SK-N-SH (cell line): ENCODE measurements at regions not wholly inside any gene's neighbourhood (a gene's known extent, or its start where the extent isn't known, plus 50 kb on each side); places are given as distances from the start of the nearest gene placed in this dataset.

ENCODE experiments used
- EP300 ChIP-seq, 2 experiments: IDR thresholded peaks; 2 replicates each; pipeline versions ENCODE4 v1.4.0 to v1.6.1; 2012; ENCODE audit warnings: borderline replicate concordance in 1 of 2, low read depth in 1 of 2, low read length in 1 of 2
- EZH2phosphoT487 ChIP-seq: fragments of 200-600 bp; sonication (generic); IDR thresholded peaks from 2 replicates; pipeline ENCODE4 v1.6.1; 2017; ENCODE audit warnings: low read depth, mixed run types, mild to moderate bottlenecking, antibody characterized with exemption, moderate library complexity, borderline replicate concordance
- FOSL2 ChIP-seq: IDR thresholded peaks from 2 replicates; pipeline ENCODE4 v1.4.0; 2012; ENCODE audit warnings: low read depth, mild to moderate bottlenecking, moderate library complexity, borderline replicate concordance
- JUND ChIP-seq: IDR thresholded peaks from 2 replicates; pipeline ENCODE4 v1.4.0; 2012
- MXI1 ChIP-seq: IDR thresholded peaks from 2 replicates; pipeline ENCODE4 v1.6.1; 2012; ENCODE audit warnings: mild to moderate bottlenecking, low read depth, low read length, improper control_type of control experiment
- NFIC ChIP-seq: IDR thresholded peaks from 2 replicates; pipeline ENCODE4 v1.4.0; 2012; ENCODE audit warnings: borderline replicate concordance
- RCOR1 ChIP-seq: fragments of 150-350 bp; IDR thresholded peaks from 2 replicates; pipeline ENCODE4 v1.6.1; 2017; ENCODE audit warnings: antibody characterized with exemption, low read length
- SIN3A ChIP-seq: IDR thresholded peaks from 2 replicates; pipeline ENCODE4 v1.6.1; 2012; ENCODE audit warnings: low read depth, mild to moderate bottlenecking, low read length, moderate library complexity, borderline replicate concordance
- YY1 ChIP-seq: IDR thresholded peaks from 2 replicates; pipeline ENCODE4 v1.4.0; 2012; ENCODE audit warnings: low read depth, mild to moderate bottlenecking
- TF ChIP-seq, protein P1 (sequence below): fragments of 200-600 bp; sonication (generic); IDR thresholded peaks from 2 replicates; pipeline ENCODE4 v1.6.1; 2017; ENCODE audit warnings: antibody characterized with exemption, mild to moderate bottlenecking, moderate library complexity
- TF ChIP-seq, protein P2 (sequence below): IDR thresholded peaks from 2 replicates; pipeline ENCODE4 v1.4.0; 2012; ENCODE audit warnings: low read depth, borderline replicate concordance

DNA sequence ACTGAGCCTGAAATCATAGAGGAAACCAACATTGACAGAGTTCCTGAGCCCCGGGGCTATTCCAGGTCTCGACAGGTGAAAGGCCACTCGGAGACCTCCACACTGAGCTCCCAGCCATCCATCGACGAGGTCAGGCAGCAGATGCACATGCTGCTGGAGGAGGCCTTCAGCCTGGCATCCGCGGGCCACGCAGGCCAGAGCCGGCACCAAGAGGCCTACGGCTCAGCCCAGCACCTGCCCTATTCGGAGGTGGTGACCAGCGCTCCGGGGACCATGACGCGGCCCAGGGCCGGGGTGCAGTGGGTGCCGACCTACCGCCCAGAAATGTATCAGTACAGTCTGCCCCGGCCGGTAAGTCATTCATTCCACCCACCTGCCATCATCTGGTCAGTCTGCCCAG is 54.9 kb downstream of the C11orf91 start:
- TF ChIP-seq SIN3A (no peak), EZH2phosphoT487 (no peak), NFIC (no peak), RCOR1 (no peak), JUND (no peak), YY1 (no peak), FOSL2 (no peak), EP300 (IDR thresholded peaks at IDR 0.05; ENCODE audit: borderline replicate concordance in 1 of 2, low read depth in 1 of 2, low read length in 1 of 2) (no peak), MXI1 (no peak)
- TF ChIP-seq, protein P1, sequence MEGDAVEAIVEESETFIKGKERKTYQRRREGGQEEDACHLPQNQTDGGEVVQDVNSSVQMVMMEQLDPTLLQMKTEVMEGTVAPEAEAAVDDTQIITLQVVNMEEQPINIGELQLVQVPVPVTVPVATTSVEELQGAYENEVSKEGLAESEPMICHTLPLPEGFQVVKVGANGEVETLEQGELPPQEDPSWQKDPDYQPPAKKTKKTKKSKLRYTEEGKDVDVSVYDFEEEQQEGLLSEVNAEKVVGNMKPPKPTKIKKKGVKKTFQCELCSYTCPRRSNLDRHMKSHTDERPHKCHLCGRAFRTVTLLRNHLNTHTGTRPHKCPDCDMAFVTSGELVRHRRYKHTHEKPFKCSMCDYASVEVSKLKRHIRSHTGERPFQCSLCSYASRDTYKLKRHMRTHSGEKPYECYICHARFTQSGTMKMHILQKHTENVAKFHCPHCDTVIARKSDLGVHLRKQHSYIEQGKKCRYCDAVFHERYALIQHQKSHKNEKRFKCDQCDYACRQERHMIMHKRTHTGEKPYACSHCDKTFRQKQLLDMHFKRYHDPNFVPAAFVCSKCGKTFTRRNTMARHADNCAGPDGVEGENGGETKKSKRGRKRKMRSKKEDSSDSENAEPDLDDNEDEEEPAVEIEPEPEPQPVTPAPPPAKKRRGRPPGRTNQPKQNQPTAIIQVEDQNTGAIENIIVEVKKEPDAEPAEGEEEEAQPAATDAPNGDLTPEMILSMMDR, result no peak
- TF ChIP-seq, protein P2, sequence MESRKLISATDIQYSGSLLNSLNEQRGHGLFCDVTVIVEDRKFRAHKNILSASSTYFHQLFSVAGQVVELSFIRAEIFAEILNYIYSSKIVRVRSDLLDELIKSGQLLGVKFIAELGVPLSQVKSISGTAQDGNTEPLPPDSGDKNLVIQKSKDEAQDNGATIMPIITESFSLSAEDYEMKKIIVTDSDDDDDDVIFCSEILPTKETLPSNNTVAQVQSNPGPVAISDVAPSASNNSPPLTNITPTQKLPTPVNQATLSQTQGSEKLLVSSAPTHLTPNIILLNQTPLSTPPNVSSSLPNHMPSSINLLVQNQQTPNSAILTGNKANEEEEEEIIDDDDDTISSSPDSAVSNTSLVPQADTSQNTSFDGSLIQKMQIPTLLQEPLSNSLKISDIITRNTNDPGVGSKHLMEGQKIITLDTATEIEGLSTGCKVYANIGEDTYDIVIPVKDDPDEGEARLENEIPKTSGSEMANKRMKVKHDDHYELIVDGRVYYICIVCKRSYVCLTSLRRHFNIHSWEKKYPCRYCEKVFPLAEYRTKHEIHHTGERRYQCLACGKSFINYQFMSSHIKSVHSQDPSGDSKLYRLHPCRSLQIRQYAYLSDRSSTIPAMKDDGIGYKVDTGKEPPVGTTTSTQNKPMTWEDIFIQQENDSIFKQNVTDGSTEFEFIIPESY, result no peak
